ENCODE measurements at regions not wholly inside any gene's neighbourhood (a gene's known extent, or its start where the extent isn't known, plus 50 kb on each side); places are given as distances from the start of the nearest gene placed in this dataset.

- TF ChIP-seq ZFX (IDR thresholded peaks at IDR 0.05; ENCODE audit: borderline replicate concordance) = no peak
- TF ChIP-seq, protein P1, sequence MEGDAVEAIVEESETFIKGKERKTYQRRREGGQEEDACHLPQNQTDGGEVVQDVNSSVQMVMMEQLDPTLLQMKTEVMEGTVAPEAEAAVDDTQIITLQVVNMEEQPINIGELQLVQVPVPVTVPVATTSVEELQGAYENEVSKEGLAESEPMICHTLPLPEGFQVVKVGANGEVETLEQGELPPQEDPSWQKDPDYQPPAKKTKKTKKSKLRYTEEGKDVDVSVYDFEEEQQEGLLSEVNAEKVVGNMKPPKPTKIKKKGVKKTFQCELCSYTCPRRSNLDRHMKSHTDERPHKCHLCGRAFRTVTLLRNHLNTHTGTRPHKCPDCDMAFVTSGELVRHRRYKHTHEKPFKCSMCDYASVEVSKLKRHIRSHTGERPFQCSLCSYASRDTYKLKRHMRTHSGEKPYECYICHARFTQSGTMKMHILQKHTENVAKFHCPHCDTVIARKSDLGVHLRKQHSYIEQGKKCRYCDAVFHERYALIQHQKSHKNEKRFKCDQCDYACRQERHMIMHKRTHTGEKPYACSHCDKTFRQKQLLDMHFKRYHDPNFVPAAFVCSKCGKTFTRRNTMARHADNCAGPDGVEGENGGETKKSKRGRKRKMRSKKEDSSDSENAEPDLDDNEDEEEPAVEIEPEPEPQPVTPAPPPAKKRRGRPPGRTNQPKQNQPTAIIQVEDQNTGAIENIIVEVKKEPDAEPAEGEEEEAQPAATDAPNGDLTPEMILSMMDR (IDR thresholded peaks at IDR 0.05) = no peak
- no peak overlapping the region for H3K27ac ChIP-seq
These were observed 63.8 kb downstream of the MRPL46 start for GRCh38 chr15:88403351-88403791.

DNA sequence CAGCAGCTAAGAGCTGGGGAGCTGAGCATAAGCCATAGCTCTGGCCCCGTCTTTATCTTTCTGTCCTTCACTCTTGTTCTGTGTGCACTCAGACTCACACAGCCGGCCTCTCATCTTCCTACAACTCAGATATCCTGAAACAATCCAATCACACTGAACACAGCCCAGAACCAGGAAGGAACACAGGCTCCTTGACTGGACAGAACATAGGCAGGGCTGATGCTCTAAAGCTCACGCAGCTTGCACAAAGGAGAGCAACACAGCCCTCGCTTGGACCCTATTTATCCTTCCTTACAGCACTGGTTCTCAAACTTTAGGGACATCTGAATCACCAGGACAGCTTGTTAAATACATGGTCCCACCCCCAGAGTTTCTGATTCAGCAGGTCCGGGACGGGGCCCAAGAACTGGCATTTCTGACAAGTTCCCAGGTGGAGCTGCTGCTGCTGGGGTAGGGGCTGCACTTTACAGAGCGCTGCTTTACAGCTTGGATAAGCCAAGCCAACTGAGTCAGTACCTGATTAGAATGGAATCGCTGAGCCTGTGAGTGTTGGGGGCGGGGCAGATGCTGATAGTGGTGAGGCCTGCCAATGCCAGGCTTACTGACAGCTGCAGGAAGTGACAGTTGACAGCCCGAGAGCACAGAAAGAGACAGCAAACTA, 65.1 kb downstream of the MRPL46 start:
- TF ChIP-seq, protein P1 (IDR thresholded peaks at IDR 0.05) = no peak
- TF ChIP-seq ZFX (IDR thresholded peaks at IDR 0.05; ENCODE audit: borderline replicate concordance) = no peak
- H3K27ac ChIP-seq = no peak overlapping the region

DNA sequence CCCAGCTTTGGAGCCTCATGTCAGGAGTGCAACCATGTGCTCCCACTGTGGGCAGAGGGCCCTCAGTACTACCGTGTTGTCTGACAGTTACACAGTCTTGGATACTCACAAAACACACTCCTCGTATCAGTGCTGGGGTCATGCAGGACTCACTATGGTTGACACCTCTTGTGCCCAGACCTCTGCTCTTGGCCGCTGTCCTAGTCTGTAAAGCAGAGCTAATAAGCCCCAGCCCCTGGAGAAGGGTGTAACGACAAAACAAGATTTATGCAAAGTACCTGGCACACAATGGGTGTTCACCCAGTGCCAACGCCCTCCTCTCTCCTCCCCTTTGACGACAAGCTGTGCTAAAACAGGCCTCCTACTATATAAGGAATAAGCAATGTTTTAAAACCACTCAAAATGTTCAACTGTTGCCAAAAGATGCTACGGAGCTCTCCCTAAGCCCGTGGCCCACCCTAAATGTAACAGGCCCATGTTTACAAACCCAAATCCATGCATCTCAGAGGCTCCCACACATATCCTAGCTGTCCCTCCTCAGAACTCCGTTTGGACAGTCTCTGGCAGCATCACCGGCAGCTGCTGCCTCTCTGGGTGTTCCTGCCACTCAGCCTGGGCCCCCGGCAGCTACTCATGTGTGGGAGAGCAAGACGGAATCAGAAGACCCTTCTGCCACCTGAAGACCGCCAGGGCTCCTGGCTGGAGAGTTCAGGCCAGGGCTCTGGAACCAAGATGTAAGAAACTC, 65.8 kb downstream of the MRPL46 start:
- TF ChIP-seq, protein P1 (IDR thresholded peaks at IDR 0.05) = no peak
- TF ChIP-seq ZFX (IDR thresholded peaks at IDR 0.05; ENCODE audit: borderline replicate concordance) = no peak
- no peak overlapping the region for H3K27ac ChIP-seq

DNA sequence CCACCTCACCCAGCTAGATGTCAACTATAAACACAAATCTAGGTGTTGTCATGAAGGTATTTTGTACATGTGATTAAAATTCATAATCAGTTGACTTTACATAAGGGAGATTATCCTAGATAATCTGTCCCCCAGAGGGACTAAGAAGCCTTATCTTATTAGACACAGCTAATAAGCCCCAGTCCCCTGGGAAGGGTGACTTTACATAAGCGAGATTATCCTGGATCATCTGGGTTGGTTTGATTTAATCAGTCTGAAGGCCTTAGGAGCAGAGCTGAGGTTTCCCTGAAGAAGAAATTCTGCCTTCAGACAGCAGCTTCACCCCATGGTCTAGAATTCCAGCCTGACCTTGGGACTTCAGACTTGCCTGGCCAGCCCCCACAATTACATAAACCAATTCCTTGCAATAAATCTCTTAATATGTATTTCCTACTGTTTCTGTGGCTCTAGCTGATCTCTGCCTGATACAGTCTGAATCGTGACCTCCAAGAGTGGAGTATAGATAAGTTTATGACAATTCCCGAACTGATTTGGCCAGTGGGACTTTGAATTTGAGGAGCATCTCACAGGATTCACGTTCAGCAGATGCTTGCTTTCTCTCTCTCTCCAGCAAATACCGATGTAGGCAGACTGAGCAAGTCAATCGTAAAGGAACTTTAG, 66.5 kb downstream of the MRPL46 start:
- TF ChIP-seq ZFX (IDR thresholded peaks at IDR 0.05; ENCODE audit: borderline replicate concordance) = no peak
- TF ChIP-seq, protein P1 (IDR thresholded peaks at IDR 0.05) = no peak
- H3K27ac ChIP-seq = no peak overlapping the region

DNA sequence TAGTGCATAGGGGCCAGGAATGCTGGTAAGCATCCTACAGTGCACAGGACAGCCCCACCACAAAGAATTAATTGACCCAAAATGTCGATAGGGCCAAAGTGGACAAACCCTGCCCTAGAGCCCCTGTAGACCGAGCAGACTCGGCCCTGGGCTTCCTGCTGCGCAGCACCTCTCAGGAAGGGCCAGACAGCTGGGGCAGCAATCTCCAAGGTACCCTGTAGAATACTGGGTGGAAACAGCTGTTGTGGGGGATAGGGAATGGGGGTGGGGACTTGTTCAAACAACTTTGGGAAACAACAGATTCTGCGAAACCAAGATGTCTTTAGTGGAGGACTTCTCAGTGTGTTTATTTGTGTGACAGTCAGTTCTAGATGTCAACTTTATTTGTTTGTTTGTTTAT, 67.1 kb downstream of the MRPL46 start:
- no peak overlapping the region for H3K27ac ChIP-seq
- TF ChIP-seq, protein P1 (IDR thresholded peaks at IDR 0.05) = no peak
- TF ChIP-seq ZFX (IDR thresholded peaks at IDR 0.05; ENCODE audit: borderline replicate concordance) = no peak

DNA sequence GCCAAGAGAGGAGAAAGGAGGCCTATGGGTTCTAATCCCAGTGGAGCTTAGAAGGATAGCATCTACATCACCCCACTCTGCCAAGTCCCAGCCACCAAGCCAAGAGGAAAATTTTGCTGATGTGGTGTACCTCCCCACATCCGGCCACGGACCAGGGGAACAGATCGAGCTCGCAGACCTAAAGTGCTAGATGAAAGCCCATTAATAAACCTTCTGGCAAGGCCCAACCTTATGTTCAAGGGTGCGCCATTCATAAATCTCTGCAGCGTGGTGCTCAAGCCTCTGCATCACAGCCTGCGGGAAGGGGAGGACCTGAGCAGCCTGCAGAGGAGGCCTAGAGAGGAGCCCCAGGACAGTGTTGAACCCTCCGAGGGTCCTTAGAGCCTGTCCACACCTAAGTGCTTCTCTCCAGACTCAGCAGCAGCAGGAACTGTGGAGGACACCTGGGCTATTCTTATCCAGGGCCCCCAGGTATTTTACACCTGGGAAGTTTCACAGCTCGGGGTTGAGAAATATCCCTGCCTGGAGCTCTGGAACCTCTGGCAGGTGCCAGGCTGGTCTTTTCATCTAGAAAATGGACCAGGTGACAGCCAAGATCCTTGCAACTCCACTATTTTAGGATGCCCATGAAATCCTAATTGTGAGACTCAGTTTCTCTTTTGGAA, 68.0 kb downstream of the MRPL46 start:
- TF ChIP-seq, protein P1 (IDR thresholded peaks at IDR 0.05) = no peak
- TF ChIP-seq ZFX (IDR thresholded peaks at IDR 0.05; ENCODE audit: borderline replicate concordance) = no peak
- H3K27ac ChIP-seq = no peak overlapping the region
